ENCODE measurements at regions not wholly inside any gene's neighbourhood (a gene's known extent, or its start where the extent isn't known, plus 50 kb on each side); places are given as distances from the start of the nearest gene placed in this dataset.

GRCh38 chr6:159099276-159099675 is 54.5 kb upstream of the TAGAP start:
- DNase-seq: no peak

GRCh38 chr6:159098636-159099106 is 53.9 kb upstream of the TAGAP start:
- DNase-seq: no peak

- DNase-seq: no peak
Observed at GRCh38 chr6:159097256-159097655, 52.5 kb upstream of the TAGAP start.

GRCh38 chr6:159095616-159096015 is 50.8 kb upstream of the TAGAP start:
- DNase-seq: no peak

GRCh38 chr6:159094444-159095252 is 49.9 kb upstream of the TAGAP start:
- DNase-seq: no peak

All from COR-L47 (cell line).